ENCODE measurements at regions not wholly inside any gene's neighbourhood (a gene's known extent, or its start where the extent isn't known, plus 50 kb on each side); places are given as distances from the start of the nearest gene placed in this dataset.

GRCh38 chr10:3837647-3838459 is 52.8 kb upstream of the KLF6 start:
- Histone ChIP-seq H3K27me3 (no peaks in the 10 kb centered on the region), H3K36me3 (no peaks in the 10 kb centered on the region), H3K27ac (no peak overlapping the region), H3K9me3 (no peaks in the 10 kb centered on the region), H3K4me3 (ENCODE audit: low read depth in 1 of 2, low read length in 1 of 2) (no peak overlapping the region), H3K4me1 (ENCODE audit: control insufficient read depth in 1 of 2, insufficient read depth in 1 of 2, low read depth in 1 of 2, low read length in 1 of 2) (peaks cover 13 to 19% of the 10 kb centered on the region in 2 experiments)
- TF ChIP-seq CTCF (IDR thresholded peaks at IDR 0.05): no peak

GRCh38 chr10:3836222-3836820 is 51.3 kb upstream of the KLF6 start:
- Histone ChIP-seq H3K27me3 (no peaks in the 10 kb centered on the region), H3K9me3 (no peaks in the 10 kb centered on the region), H3K4me1 (ENCODE audit: control insufficient read depth in 1 of 2, insufficient read depth in 1 of 2, low read depth in 1 of 2, low read length in 1 of 2) (peaks cover 13 to 19% of the 10 kb centered on the region in 2 experiments), H3K27ac (peak overlapping the region; percentile 42), H3K36me3 (no peaks in the 10 kb centered on the region), H3K4me3 (ENCODE audit: low read depth in 1 of 2, low read length in 1 of 2) (no peak overlapping the region)
- TF ChIP-seq CTCF (IDR thresholded peaks at IDR 0.05): no peak

DNA sequence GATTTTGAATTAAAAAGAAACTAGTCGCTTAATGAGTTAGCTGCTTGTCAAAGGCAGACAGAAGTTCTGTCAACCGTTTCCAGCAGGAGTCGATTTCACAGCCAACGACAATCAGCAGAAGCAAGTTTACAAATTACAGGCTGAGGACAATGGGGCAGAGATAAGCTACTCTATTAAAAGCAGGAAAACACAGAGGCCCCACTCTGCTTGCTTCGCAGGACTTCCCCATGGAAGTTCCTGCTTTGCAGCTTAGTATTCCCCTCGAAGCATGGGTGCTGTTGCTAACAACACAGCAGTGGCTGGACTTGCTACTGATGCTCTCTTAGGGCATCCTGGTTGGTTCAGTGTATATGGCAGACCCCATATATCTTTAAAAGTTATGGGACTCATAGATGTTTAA is 50.8 kb upstream of the KLF6 start:
- H3K36me3 ChIP-seq: no peaks in the 10 kb centered on the region
- H3K9me3 ChIP-seq: no peaks in the 10 kb centered on the region
- H3K27ac ChIP-seq: peak overlapping the region; percentile 42
- peaks cover 13 to 19% of the 10 kb centered on the region in 2 experiments for H3K4me1 ChIP-seq (ENCODE audit: control insufficient read depth in 1 of 2, insufficient read depth in 1 of 2, low read depth in 1 of 2, low read length in 1 of 2)
- no peaks in the 10 kb centered on the region for H3K27me3 ChIP-seq
- H3K4me3 ChIP-seq (ENCODE audit: low read depth in 1 of 2, low read length in 1 of 2): no peak overlapping the region
- TF ChIP-seq CTCF (IDR thresholded peaks at IDR 0.05): no peak

- peaks cover 13 to 19% of the 10 kb centered on the region in 2 experiments for H3K4me1 ChIP-seq (ENCODE audit: control insufficient read depth in 1 of 2, insufficient read depth in 1 of 2, low read depth in 1 of 2, low read length in 1 of 2)
- no peaks in the 10 kb centered on the region for H3K36me3 ChIP-seq
- no peaks in the 10 kb centered on the region for H3K27me3 ChIP-seq
- no peak overlapping the region for H3K27ac ChIP-seq
- H3K9me3 ChIP-seq: no peaks in the 10 kb centered on the region
- TF ChIP-seq CTCF (IDR thresholded peaks at IDR 0.05): no peak
- no peak overlapping the region for H3K4me3 ChIP-seq (ENCODE audit: low read depth in 1 of 2, low read length in 1 of 2)
Observed at GRCh38 chr10:3834947-3835346, 49.9 kb upstream of the KLF6 start.

All from neutrophil (primary cell).